ENCODE measurements at regions not wholly inside any gene's neighbourhood (a gene's known extent, or its start where the extent isn't known, plus 50 kb on each side); places are given as distances from the start of the nearest gene placed in this dataset.

GRCh38 chr7:16205466-16205865 lies 215.9 kb downstream of the CRPPA start:
- Histone ChIP-seq H3K9me3 (no peaks in the 10 kb centered on the region), H3K4me1 (no peaks in the 10 kb centered on the region), H3K4me3 (no peak overlapping the region), H3K36me3 (no peaks in the 10 kb centered on the region), H3K27ac (no peak overlapping the region), H3K27me3 (no peaks in the 10 kb centered on the region)
- TF ChIP-seq POLR2AphosphoS5 (IDR thresholded peaks at IDR 0.05; ENCODE audit: insufficient read depth in 1 of 2, low read depth in 1 of 2) = no peak
- no peak for TF ChIP-seq POLR2A (IDR thresholded peaks at IDR 0.05)
- no peak for TF ChIP-seq CTCF (IDR thresholded peaks at IDR 0.05)
- DNase-seq (ENCODE audit: extremely low spot score in 2 of 2) = no peak
- intact Hi-C loops (cut with DNase I) = no loop called here

DNA sequence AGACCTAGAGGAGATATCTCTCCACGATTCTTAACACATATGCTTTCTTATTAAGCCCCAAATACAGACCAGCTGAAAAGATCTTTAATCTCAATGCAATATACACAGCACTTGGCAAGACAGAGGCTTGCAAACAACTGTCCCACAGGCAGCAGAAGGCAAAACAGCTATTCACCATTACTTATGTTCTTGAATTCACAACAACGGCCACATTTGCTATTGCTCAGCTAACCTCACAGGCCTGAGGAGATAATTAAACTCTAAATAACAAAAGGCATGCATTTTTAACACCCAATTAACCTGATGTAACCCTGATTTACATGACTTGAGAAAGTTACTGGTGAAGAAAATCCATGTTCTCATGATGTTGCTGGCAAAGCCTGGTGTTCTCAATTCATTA lies 216.4 kb downstream of the CRPPA start:
- Histone ChIP-seq H3K4me3 (no peak overlapping the region), H3K36me3 (no peaks in the 10 kb centered on the region), H3K4me1 (no peaks in the 10 kb centered on the region), H3K27ac (no peak overlapping the region), H3K9me3 (no peaks in the 10 kb centered on the region), H3K27me3 (no peaks in the 10 kb centered on the region)
- no peak for DNase-seq (ENCODE audit: extremely low spot score in 2 of 2)
- intact Hi-C loops (cut with DNase I) = no loop called here
- TF ChIP-seq CTCF (IDR thresholded peaks at IDR 0.05) = no peak
- TF ChIP-seq POLR2A (IDR thresholded peaks at IDR 0.05) = no peak
- TF ChIP-seq POLR2AphosphoS5 (IDR thresholded peaks at IDR 0.05; ENCODE audit: insufficient read depth in 1 of 2, low read depth in 1 of 2) = no peak

DNA sequence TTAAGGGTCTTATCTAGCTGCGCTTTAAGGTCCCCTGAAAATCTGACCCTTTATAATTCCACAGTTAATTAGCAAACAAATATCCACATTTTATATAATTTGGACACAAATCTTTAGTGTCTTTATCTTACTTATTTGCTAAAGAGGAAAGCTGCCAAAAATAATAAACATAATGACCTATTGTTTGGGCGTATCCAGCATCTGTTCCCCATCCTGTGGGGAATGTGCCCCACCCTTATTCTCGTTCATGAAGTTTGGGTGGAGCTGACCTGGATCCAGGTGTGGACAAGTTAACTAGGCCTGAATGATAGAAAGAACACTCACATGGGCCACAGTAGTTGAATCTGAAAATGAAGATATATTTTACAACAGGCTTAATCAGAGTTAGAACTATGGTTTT lies 218.3 kb downstream of the CRPPA start:
- no peak overlapping the region for H3K27ac ChIP-seq
- no peak overlapping the region for H3K4me3 ChIP-seq
- H3K4me1 ChIP-seq = no peaks in the 10 kb centered on the region
- intact Hi-C loops (cut with DNase I) = no loop called here
- no peaks in the 10 kb centered on the region for H3K9me3 ChIP-seq
- H3K36me3 ChIP-seq = no peaks in the 10 kb centered on the region
- H3K27me3 ChIP-seq = no peaks in the 10 kb centered on the region
- TF ChIP-seq POLR2A (IDR thresholded peaks at IDR 0.05) (no peak), POLR2AphosphoS5 (IDR thresholded peaks at IDR 0.05; ENCODE audit: insufficient read depth in 1 of 2, low read depth in 1 of 2) (no peak), CTCF (IDR thresholded peaks at IDR 0.05) (no peak)
- no peak for DNase-seq (ENCODE audit: extremely low spot score in 2 of 2)

DNA sequence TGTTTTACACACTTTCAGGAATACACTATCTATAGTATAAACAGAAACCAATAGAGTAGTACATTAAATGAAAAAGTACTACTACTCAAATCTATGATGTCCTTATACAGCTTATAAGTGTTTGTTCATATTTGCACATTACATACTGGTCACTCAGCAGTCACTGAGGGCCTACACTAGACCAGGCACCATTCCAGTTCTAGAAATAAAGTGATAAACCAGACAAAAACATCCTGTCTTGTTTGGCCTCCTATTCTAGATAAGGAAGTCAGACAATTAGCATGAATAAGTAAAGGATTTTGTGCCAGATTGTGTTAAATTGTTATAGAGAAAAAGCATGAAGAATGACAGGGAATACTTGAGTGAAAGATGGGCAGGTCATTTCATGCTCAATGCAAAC lies 219.0 kb downstream of the CRPPA start:
- no peaks in the 10 kb centered on the region for H3K4me1 ChIP-seq
- intact Hi-C loops (cut with DNase I) = no loop called here
- H3K9me3 ChIP-seq = no peaks in the 10 kb centered on the region
- no peak for DNase-seq (ENCODE audit: extremely low spot score in 2 of 2)
- no peaks in the 10 kb centered on the region for H3K36me3 ChIP-seq
- no peak overlapping the region for H3K27ac ChIP-seq
- no peaks in the 10 kb centered on the region for H3K27me3 ChIP-seq
- no peak overlapping the region for H3K4me3 ChIP-seq
- TF ChIP-seq POLR2A (IDR thresholded peaks at IDR 0.05) = no peak
- TF ChIP-seq CTCF (IDR thresholded peaks at IDR 0.05) = no peak
- TF ChIP-seq POLR2AphosphoS5 (IDR thresholded peaks at IDR 0.05; ENCODE audit: insufficient read depth in 1 of 2, low read depth in 1 of 2) = no peak

DNA sequence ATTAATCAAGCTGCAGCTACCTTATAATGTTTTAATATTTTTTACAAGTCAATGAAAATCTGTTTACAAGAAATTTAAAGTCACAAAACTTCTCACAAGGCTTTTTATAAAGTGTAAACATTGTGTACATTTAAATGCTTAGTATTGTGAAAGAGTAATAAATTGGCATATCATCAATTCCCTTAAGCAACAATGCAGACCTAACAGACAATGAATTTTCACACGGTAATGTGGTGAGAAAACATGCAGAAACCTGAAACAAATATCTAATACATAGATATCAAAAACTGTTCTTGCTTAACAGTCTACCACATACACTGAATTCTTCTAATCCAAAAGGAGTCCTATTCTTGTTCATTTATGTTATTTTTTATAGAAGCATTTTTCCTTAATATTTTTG lies 220.7 kb downstream of the CRPPA start:
- Histone ChIP-seq H3K4me3 (no peak overlapping the region), H3K9me3 (no peaks in the 10 kb centered on the region), H3K27me3 (no peaks in the 10 kb centered on the region), H3K27ac (no peak overlapping the region), H3K4me1 (no peaks in the 10 kb centered on the region), H3K36me3 (no peaks in the 10 kb centered on the region)
- intact Hi-C loops (cut with DNase I) = no loop called here
- TF ChIP-seq POLR2A (IDR thresholded peaks at IDR 0.05) = no peak
- TF ChIP-seq POLR2AphosphoS5 (IDR thresholded peaks at IDR 0.05; ENCODE audit: insufficient read depth in 1 of 2, low read depth in 1 of 2) = no peak
- TF ChIP-seq CTCF (IDR thresholded peaks at IDR 0.05) = no peak
- no peak for DNase-seq (ENCODE audit: extremely low spot score in 2 of 2)

Data from vagina (tissue), 2 donors.